Endothelial cell of umbilical vein (primary cell): ENCODE measurements at regions not wholly inside any gene's neighbourhood (a gene's known extent, or its start where the extent isn't known, plus 50 kb on each side); places are given as distances from the start of the nearest gene placed in this dataset.

Experiments used
- BruUV-seq: library from RNA; stranded (reverse); fragments of 400-500 nt; replicated peaks from 2 replicates; lab custom pipeline; 2021; lab: Mats Ljungman, UMichigan
- CTCF ChIA-PET: fragments of 300-600, 350-600 bp; sonication (Branson Sonifier 250); formaldehyde crosslinking; loops from one replicate; lab custom pipeline; 2021; ENCODE audit warnings: antibody characterized with exemption, inconsistent platforms; lab: Charles Lee
- POLR2A ChIA-PET: fragments of 300-600, 350-600 bp; sonication (Branson Sonifier 250); formaldehyde crosslinking; loops from one replicate; lab custom pipeline; 2021; ENCODE audit warnings: antibody characterized with exemption, inconsistent platforms; lab: Charles Lee
- DNase-seq: peaks from one replicate; pipeline ENCODE4 v3.0.0-alpha.2; 2011; ENCODE audit warnings: low read depth, low spot score
- FAIRE-seq: peaks from 2 replicates; lab custom pipeline; 2011; peaks lifted over from hg19 to GRCh38; lab: Jason Lieb, UNC
- H2AFZ ChIP-seq: 2 replicates; pipeline ENCODE4 v1.6.0; 2012; ENCODE audit warnings: low read depth, low read length, control low read depth, inconsistent platforms
- H3K27ac ChIP-seq: 2 replicates; pipeline ENCODE4 v1.5.1; 2011; ENCODE audit warnings: low read depth, mild to moderate bottlenecking, control low read depth, low read length, moderate library complexity; ENCODE audit not compliant: insufficient read depth
- H3K27me3 ChIP-seq, 2 experiments: 2 replicates each; pipeline versions ENCODE4 v1.6.0 to v1.6.1; 2011; ENCODE audit warnings: low read length in 2 of 2, mixed read lengths in 1 of 2; ENCODE audit not compliant: control insufficient read depth in 2 of 2, insufficient read depth in 2 of 2
- H3K36me3 ChIP-seq, 2 experiments: 2 replicates in 1 of 2; 3 replicates in 1 of 2; pipeline ENCODE4 v1.5.1; 2011; ENCODE audit warnings: low read length in 2 of 2, mild to moderate bottlenecking in 1 of 2, moderate library complexity in 1 of 2; ENCODE audit not compliant: control insufficient read depth in 2 of 2, insufficient read depth in 2 of 2; ENCODE audit errors: extremely low read depth in 1 of 2
- H3K4me1 ChIP-seq: 3 replicates; pipeline ENCODE4 v1.5.1; 2011; ENCODE audit warnings: mild to moderate bottlenecking, low read length; ENCODE audit not compliant: control insufficient read depth, insufficient read depth; ENCODE audit errors: extremely low read depth
- H3K4me2 ChIP-seq: 2 replicates; pipeline ENCODE4 v1.6.1; 2011; ENCODE audit warnings: low read length, control low read depth, mixed read lengths; ENCODE audit not compliant: insufficient read depth
- H3K4me3 ChIP-seq, 3 experiments: fragments of 200-600 bp in 1 of 3; sonication (generic), shearing (Covaris generic) in 1 of 3; replicated peaks in 1 of 3; 2 replicates each; pipeline ENCODE4 v1.5.1; 2011 to 2016; ENCODE audit warnings: control low read depth in 3 of 3, low read length in 3 of 3, mild to moderate bottlenecking in 2 of 3, inconsistent platforms in 1 of 3, low read depth in 1 of 3, moderate library complexity in 1 of 3; ENCODE audit not compliant: insufficient read depth in 1 of 3
- H3K79me2 ChIP-seq: 2 replicates; pipeline ENCODE4 v1.6.0; 2012; ENCODE audit warnings: low read length, inconsistent platforms; ENCODE audit not compliant: control insufficient read depth, insufficient read depth
- H3K9ac ChIP-seq: replicated peaks from 2 replicates; pipeline ENCODE3; 2011; ENCODE audit warnings: low read length, control low read depth; ENCODE audit not compliant: insufficient read depth; ENCODE audit errors: extremely low read depth
- H3K9me1 ChIP-seq: replicated peaks from 3 replicates; pipeline ENCODE4 v1.6.0; 2011; ENCODE audit warnings: mild to moderate bottlenecking, low read length; ENCODE audit not compliant: control insufficient read depth, insufficient read depth; ENCODE audit errors: extremely low read depth
- H3K9me3 ChIP-seq: replicated peaks from 2 replicates; pipeline ENCODE4 v1.5.1; 2012; ENCODE audit warnings: low read length, inconsistent platforms; ENCODE audit not compliant: control insufficient read depth, insufficient read depth
- H4K20me1 ChIP-seq: replicated peaks from 2 replicates; pipeline ENCODE3; 2011; ENCODE audit warnings: mild to moderate bottlenecking, low read length; ENCODE audit not compliant: control insufficient read depth, insufficient read depth; ENCODE audit errors: extremely low read depth
- CTCF ChIP-seq, 2 donors: IDR thresholded peaks; 1 replicate in 1 of 2; 2 replicates in 1 of 2; pipeline ENCODE4 v1.5.1; 2011; ENCODE audit warnings: low read length in 2 of 2, mild to moderate bottlenecking in 2 of 2, moderate library complexity in 2 of 2, control low read depth in 1 of 2, inconsistent platforms in 1 of 2, low read depth in 1 of 2; ENCODE audit not compliant: insufficient read depth in 1 of 2; ENCODE audit errors: extremely low read depth in 1 of 2
- EZH2 ChIP-seq: IDR thresholded peaks from 2 replicates; pipeline ENCODE4 v1.6.1; 2012; ENCODE audit warnings: borderline replicate concordance, low read depth, mild to moderate bottlenecking, moderate library complexity, low read length, inconsistent platforms; ENCODE audit not compliant: severe bottlenecking
- FOS ChIP-seq: IDR thresholded peaks from 2 replicates; pipeline ENCODE4 v1.6.1; 2011; ENCODE audit warnings: mild to moderate bottlenecking, low read length, moderate library complexity, borderline replicate concordance; ENCODE audit not compliant: insufficient read depth
- GATA2 ChIP-seq: IDR thresholded peaks from 2 replicates; pipeline ENCODE4 v1.7.0; 2011; ENCODE audit warnings: low read depth, mild to moderate bottlenecking, moderate library complexity, mixed read lengths, low read length; ENCODE audit not compliant: insufficient read length, insufficient read depth
- JUN ChIP-seq: IDR thresholded peaks from 2 replicates; pipeline ENCODE4 v1.6.1; 2011; ENCODE audit warnings: borderline replicate concordance, low read depth; ENCODE audit not compliant: insufficient read length, insufficient read depth
- MAX ChIP-seq: IDR thresholded peaks from 2 replicates; pipeline ENCODE4 v1.6.1; 2011; ENCODE audit not compliant: insufficient read depth, insufficient read length
- MYC ChIP-seq: IDR thresholded peaks from one replicate; pipeline ENCODE4 v1.6.1; 2011; ENCODE audit warnings: mild to moderate bottlenecking, low read depth, low read length
- POLR2A ChIP-seq: IDR thresholded peaks from 2 replicates; pipeline ENCODE4 v1.6.1; 2012; ENCODE audit warnings: low read depth, mild to moderate bottlenecking, control low read depth, low read length
- POLR2AphosphoS5 ChIP-seq: IDR thresholded peaks from 2 replicates; pipeline ENCODE4 v1.6.1; 2012; ENCODE audit warnings: low read depth, mild to moderate bottlenecking, control low read depth, low read length, moderate library complexity; ENCODE audit not compliant: insufficient read depth
- dilution Hi-C: fragments of 300-500 bp; cut with MboI; formaldehyde crosslinking; loops from one replicate; pipeline ENCODE4 v1.15.0; 2019; ENCODE audit warnings: low sequenced_read_pairs; ENCODE audit not compliant: extremely low pct_ligation_motif_present
- intact Hi-C: fragments of 100-400 bp; cut with micrococcal nuclease; formaldehyde crosslinking; loops from one replicate; pipeline ENCODE4 v1.10.0; 2022

- CTCF ChIA-PET, result no interaction called here
Measured at GRCh38 chrX:94752434-94753169, 1078.6 kb downstream of the FAM133A start.

More at GRCh38 chrX:94752434-94753169, 1078.6 kb downstream of the FAM133A start:
- FAIRE-seq (no peak), DNase-seq (no peak)
- H3K4me1 ChIP-seq, result no peaks in the 10 kb centered on the region
- no peaks in the 10 kb centered on the region for H3K9me1 ChIP-seq
- H3K79me2 ChIP-seq, result no peaks in the 10 kb centered on the region
- POLR2A ChIA-PET, result no interaction called here
- H3K9me3 ChIP-seq, result no peaks in the 10 kb centered on the region
- no peak overlapping the region for H3K27ac ChIP-seq
- no peak for TF ChIP-seq POLR2AphosphoS5
- TF ChIP-seq EZH2, result no peak
- no peak for TF ChIP-seq JUN
- no peak for TF ChIP-seq MYC
- no peak for TF ChIP-seq GATA2
- TF ChIP-seq MAX, result no peak
- TF ChIP-seq POLR2A, result no peak
- no peak for TF ChIP-seq CTCF (IDR thresholded peaks at IDR 0.05; ENCODE audit: extremely low read depth in 1 of 2, insufficient read depth in 1 of 2, low read depth in 1 of 2, low read length in 2 of 2)
- TF ChIP-seq FOS, result no peak
- BruUV-seq, result no TSS peak
- no peak overlapping the region for H3K4me3 ChIP-seq
- H3K4me2 ChIP-seq, result no peak overlapping the region
- intact Hi-C loops (no loop called here), dilution Hi-C loops (no loop called here)
- H4K20me1 ChIP-seq, result no peaks in the 10 kb centered on the region
- H2AFZ ChIP-seq, result no peak overlapping the region
- no peak overlapping the region for H3K9ac ChIP-seq
- no peaks in the 10 kb centered on the region for H3K27me3 ChIP-seq
- no peaks in the 10 kb centered on the region for H3K36me3 ChIP-seq
